ENCODE measurements at regions not wholly inside any gene's neighbourhood (a gene's known extent, or its start where the extent isn't known, plus 50 kb on each side); places are given as distances from the start of the nearest gene placed in this dataset.

DNA sequence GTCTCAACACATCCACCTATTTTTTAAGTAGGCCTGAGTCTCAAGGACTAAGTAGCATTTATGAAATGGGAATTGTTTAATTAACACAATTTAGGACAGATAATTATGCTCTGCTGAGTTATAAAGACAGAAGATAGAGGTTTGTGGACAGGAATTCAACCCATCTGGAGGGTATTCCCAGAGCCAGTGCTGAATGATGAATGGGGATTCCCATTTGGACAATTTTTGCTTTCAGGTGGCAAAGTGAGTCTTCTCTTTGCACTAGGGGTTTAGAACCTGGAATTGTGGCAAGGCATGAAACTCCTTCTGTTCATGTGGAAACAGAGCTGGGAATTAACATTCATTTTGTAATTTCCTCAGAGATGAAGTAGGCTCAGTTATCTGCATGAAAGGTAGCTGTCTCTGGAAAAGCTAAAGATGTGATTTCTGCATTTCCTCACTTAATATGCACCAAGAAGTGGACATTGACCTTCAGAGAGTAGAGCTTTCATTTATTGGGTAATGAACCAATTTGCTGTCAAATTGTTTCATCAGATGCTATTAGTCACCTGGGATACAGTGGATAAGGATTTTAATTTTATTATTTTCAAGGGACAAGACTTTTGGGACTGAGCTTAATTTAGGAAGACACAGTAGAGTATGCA lies 212.1 kb upstream of the NRXN1 start:
- Mint-ChIP-seq H3K4me1 (ENCODE audit: low read depth) (no peaks in the 10 kb centered on the region), H3K27ac (no peak overlapping the region), H3K9me3 (ENCODE audit: low read depth) (no peaks in the 10 kb centered on the region), H3K27me3 (no peaks in the 10 kb centered on the region), H3K36me3 (ENCODE audit: insufficient read depth) (no peaks in the 10 kb centered on the region), H3K4me3 (ENCODE audit: low read depth) (no peak overlapping the region)
- DNase-seq (ENCODE audit: low spot score, unreplicated experiment) = no peak
- TF ChIP-seq, protein P1, sequence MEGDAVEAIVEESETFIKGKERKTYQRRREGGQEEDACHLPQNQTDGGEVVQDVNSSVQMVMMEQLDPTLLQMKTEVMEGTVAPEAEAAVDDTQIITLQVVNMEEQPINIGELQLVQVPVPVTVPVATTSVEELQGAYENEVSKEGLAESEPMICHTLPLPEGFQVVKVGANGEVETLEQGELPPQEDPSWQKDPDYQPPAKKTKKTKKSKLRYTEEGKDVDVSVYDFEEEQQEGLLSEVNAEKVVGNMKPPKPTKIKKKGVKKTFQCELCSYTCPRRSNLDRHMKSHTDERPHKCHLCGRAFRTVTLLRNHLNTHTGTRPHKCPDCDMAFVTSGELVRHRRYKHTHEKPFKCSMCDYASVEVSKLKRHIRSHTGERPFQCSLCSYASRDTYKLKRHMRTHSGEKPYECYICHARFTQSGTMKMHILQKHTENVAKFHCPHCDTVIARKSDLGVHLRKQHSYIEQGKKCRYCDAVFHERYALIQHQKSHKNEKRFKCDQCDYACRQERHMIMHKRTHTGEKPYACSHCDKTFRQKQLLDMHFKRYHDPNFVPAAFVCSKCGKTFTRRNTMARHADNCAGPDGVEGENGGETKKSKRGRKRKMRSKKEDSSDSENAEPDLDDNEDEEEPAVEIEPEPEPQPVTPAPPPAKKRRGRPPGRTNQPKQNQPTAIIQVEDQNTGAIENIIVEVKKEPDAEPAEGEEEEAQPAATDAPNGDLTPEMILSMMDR (IDR thresholded peaks at IDR 0.05; ENCODE audit: unreplicated experiment) = no peak

DNA sequence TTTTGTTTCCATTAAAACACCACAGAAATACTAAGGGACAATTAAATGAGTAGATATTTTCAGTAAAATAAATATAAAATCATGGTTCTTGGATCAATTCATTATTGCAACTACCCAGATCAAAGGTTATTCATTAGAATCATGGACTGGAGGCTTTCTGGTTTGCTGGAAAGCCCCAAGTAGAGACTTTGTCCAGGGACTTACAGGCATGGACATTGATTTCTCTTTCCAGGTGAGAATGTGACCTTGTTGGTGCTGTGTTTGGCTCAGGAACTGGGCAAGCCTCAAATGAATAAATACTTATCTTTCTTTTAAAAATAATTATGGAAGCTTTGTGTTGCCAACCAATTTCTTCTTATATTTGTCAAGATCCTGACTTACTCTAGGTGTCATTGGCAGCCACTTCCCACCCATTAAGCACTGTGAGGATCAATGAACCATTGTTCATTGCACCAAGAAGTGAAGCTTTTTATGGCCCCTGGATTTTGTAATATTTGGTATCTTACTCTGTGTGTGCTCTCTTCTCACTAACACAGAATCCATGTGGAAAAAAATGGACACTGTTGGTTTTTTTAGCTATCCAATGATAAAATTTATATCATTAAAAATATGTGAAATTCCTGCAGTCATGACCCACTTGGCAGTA lies 205.8 kb upstream of the NRXN1 start:
- Mint-ChIP-seq H3K27me3 (no peaks in the 10 kb centered on the region), H3K27ac (no peak overlapping the region), H3K4me3 (ENCODE audit: low read depth) (no peak overlapping the region), H3K9me3 (ENCODE audit: low read depth) (peaks cover 7% of the 10 kb centered on the region), H3K4me1 (ENCODE audit: low read depth) (no peaks in the 10 kb centered on the region), H3K36me3 (ENCODE audit: insufficient read depth) (no peaks in the 10 kb centered on the region)
- DNase-seq (ENCODE audit: low spot score, unreplicated experiment) = no peak
- TF ChIP-seq, protein P1 (IDR thresholded peaks at IDR 0.05; ENCODE audit: unreplicated experiment) = no peak

DNA sequence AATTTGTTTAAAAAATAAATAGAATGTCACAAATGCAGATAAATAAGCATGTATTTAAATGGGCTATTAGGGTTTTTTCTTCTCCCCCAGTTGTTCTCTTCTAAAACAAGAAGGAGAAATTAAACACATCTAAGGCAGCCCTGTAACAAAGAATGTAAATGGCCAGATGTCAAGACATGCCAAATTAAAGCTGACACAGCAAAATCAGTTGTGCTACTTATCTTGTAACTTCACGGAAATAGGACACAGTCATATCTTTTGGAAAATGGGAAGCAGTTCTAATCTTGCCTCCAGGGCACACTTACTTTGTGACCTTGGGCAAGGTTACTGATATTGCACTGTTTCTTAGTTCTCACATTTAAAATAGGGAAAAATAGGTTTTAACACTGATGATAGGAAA lies 200.1 kb upstream of the NRXN1 start:
- peaks cover 7% of the 10 kb centered on the region for H3K9me3 Mint-ChIP-seq (ENCODE audit: low read depth)
- H3K36me3 Mint-ChIP-seq (ENCODE audit: insufficient read depth) = no peaks in the 10 kb centered on the region
- H3K4me1 Mint-ChIP-seq (ENCODE audit: low read depth) = peaks cover 1% of the 10 kb centered on the region
- DNase-seq (ENCODE audit: low spot score, unreplicated experiment) = no peak
- TF ChIP-seq, protein P1 (IDR thresholded peaks at IDR 0.05; ENCODE audit: unreplicated experiment) = no peak
- H3K27me3 Mint-ChIP-seq = no peaks in the 10 kb centered on the region
- no peak overlapping the region for H3K27ac Mint-ChIP-seq
- H3K4me3 Mint-ChIP-seq (ENCODE audit: low read depth) = no peak overlapping the region

DNA sequence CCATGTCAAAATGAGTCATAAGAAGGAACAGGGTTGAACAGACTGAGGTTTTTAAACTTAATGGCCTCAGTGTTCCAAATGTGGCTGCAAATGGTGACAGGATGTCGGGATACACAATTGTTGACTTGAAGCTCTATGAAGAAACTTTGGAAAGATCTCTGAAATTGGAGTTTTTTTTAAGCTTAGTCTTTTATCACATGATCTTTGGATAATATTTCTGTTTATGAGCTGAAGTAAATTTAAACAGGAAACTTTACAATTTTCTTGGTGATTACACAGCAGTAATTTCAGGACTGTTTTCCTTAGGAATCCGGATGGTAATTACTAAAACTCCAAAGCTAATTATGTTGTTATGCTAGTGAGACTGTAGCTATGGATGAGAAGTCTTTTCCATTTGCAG lies 199.1 kb upstream of the NRXN1 start:
- no peak overlapping the region for H3K27ac Mint-ChIP-seq
- H3K9me3 Mint-ChIP-seq (ENCODE audit: low read depth) = peaks cover 7% of the 10 kb centered on the region
- no peaks in the 10 kb centered on the region for H3K27me3 Mint-ChIP-seq
- TF ChIP-seq, protein P1 (IDR thresholded peaks at IDR 0.05; ENCODE audit: unreplicated experiment) = no peak
- H3K4me1 Mint-ChIP-seq (ENCODE audit: low read depth) = peaks cover 1% of the 10 kb centered on the region
- no peak for DNase-seq (ENCODE audit: low spot score, unreplicated experiment)
- no peaks in the 10 kb centered on the region for H3K36me3 Mint-ChIP-seq (ENCODE audit: insufficient read depth)
- no peak overlapping the region for H3K4me3 Mint-ChIP-seq (ENCODE audit: low read depth)

DNA sequence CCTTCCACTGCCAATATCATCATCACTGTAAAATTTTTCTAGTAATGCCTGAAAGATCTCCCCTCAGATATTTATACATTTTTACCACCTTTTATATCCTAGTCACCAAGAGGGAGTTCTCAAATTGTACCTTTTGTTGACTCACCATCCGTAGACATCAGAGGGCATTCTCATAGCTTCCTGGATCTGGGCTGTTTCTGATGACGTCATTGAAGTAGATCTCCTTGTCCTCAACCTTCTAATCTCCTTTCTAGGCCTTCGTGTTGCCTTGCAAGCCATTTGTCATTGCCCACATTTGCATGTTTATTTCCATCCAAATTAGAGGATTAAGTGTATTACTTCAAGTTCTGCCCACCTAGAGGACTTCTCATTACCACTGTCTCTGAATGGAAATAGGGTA lies 193.4 kb upstream of the NRXN1 start:
- no peak for DNase-seq (ENCODE audit: low spot score, unreplicated experiment)
- TF ChIP-seq, protein P1 (IDR thresholded peaks at IDR 0.05; ENCODE audit: unreplicated experiment) = no peak
- Mint-ChIP-seq H3K4me3 (ENCODE audit: low read depth) (no peak overlapping the region), H3K9me3 (ENCODE audit: low read depth) (no peaks in the 10 kb centered on the region), H3K27me3 (no peaks in the 10 kb centered on the region), H3K4me1 (ENCODE audit: low read depth) (no peaks in the 10 kb centered on the region), H3K27ac (no peak overlapping the region), H3K36me3 (ENCODE audit: insufficient read depth) (no peaks in the 10 kb centered on the region)

Data from progenitor cell of endocrine pancreas (in vitro differentiated cells).